ENCODE measurements at regions not wholly inside any gene's neighbourhood (a gene's known extent, or its start where the extent isn't known, plus 50 kb on each side); places are given as distances from the start of the nearest gene placed in this dataset.
"Not testable (repeated sequence)": the region's sequence is repeated elsewhere in the genome, so short reads cannot be mapped to it uniquely, and the experiment has no call there.

DNA sequence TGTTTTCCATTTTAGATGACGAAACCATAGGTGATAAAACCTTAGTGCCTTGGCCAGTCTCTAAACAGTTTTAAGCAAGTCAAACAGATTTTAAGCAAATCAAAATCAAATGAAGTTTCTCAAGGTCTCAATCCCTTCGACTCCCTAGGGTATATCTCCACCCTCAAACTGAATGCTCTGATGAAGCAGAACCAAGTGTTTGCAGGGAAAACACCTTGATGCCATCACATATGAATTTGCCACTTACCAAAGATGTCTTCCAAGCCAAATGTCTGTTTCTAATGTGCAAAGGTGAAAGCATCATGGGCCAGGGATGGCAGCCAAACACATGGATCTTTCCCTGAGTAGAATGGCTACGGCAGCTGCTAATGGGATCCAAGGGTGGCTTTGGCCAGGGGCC lies 116.4 kb upstream of the COP1 start:
- Histone ChIP-seq H3K4me1 (ENCODE audit: low read depth) (no peaks in the 10 kb centered on the region), H3K36me3 (no peaks in the 10 kb centered on the region), H3K27ac (no peak overlapping the region), H3K4me3 (no peak overlapping the region), H3K9me3 (ENCODE audit: low read depth) (no peaks in the 10 kb centered on the region), H3K27me3 (no peaks in the 10 kb centered on the region)
- TF ChIP-seq, protein P1, sequence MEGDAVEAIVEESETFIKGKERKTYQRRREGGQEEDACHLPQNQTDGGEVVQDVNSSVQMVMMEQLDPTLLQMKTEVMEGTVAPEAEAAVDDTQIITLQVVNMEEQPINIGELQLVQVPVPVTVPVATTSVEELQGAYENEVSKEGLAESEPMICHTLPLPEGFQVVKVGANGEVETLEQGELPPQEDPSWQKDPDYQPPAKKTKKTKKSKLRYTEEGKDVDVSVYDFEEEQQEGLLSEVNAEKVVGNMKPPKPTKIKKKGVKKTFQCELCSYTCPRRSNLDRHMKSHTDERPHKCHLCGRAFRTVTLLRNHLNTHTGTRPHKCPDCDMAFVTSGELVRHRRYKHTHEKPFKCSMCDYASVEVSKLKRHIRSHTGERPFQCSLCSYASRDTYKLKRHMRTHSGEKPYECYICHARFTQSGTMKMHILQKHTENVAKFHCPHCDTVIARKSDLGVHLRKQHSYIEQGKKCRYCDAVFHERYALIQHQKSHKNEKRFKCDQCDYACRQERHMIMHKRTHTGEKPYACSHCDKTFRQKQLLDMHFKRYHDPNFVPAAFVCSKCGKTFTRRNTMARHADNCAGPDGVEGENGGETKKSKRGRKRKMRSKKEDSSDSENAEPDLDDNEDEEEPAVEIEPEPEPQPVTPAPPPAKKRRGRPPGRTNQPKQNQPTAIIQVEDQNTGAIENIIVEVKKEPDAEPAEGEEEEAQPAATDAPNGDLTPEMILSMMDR (IDR thresholded peaks at IDR 0.05; ENCODE audit: low read depth, low read length), result no peak
- no peak for DNase-seq (ENCODE audit: low read depth in 1 of 2, low spot score in 1 of 2)

DNA sequence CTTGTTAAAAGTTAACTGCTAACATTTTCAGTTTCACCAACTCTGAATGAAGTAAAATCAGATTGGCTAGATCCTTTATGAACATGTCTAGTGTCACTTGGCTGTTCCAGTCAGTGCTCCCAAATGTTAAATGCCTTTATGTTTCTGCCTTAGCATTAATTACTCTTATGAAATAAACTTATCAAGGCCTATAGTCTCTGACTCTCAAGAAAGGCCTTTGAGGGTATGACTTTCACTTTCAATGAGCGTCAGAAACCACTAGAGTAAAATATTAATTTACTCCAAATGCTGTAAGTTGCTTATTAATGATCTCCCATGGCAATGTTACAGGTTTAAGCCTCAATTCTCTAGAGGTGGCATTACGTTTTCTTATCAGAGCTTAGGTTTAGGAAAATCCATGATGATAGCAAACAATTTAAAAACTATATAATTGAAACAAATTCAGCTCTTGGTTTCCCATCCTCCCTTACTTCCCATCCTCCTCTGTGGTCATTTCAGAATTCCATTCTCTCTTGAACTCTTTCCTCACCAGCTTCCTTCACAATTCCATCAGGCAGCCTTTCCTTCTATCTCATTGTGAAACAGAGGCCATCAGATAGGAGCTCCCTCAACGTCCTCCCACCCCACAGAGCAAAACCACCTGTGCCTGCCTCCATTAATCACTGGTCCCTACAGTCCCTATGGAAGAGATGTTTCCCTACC lies 108.6 kb upstream of the COP1 start:
- no peaks in the 10 kb centered on the region for H3K27me3 ChIP-seq
- TF ChIP-seq, protein P1 (IDR thresholded peaks at IDR 0.05; ENCODE audit: low read depth, low read length), result no peak
- no peak for DNase-seq (ENCODE audit: low read depth in 1 of 2, low spot score in 1 of 2)
- H3K4me1 ChIP-seq (ENCODE audit: low read depth), result no peaks in the 10 kb centered on the region
- no peaks in the 10 kb centered on the region for H3K9me3 ChIP-seq (ENCODE audit: low read depth)
- no peak overlapping the region for H3K4me3 ChIP-seq
- no peak overlapping the region for H3K27ac ChIP-seq
- no peaks in the 10 kb centered on the region for H3K36me3 ChIP-seq

DNA sequence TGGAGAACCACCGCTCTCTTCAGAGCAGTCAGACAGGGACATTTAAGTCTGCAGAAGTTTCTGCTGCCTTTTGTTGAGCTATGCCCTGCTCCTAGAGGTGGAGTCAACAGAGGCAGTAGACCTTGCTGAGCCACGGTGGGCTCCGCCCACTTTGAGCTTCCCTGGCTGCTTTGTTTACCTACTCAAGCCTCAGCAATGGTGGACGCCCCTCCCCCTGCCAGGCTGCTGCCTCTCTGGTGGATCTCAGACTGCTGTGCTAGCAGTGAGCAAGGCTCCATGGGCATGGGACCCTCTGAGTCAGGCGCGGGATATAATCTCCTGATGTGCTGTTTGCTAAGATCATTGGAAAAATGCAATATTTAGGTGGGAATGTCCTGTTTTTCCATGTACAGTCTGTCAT lies 89.5 kb upstream of the COP1 start:
- not testable (repeated sequence) for H3K27ac ChIP-seq; H3K4me3 ChIP-seq; H3K36me3 ChIP-seq; H3K9me3 ChIP-seq (ENCODE audit: low read depth); DNase-seq (ENCODE audit: low read depth in 1 of 2, low spot score in 1 of 2); H3K27me3 ChIP-seq; H3K4me1 ChIP-seq (ENCODE audit: low read depth)

DNA sequence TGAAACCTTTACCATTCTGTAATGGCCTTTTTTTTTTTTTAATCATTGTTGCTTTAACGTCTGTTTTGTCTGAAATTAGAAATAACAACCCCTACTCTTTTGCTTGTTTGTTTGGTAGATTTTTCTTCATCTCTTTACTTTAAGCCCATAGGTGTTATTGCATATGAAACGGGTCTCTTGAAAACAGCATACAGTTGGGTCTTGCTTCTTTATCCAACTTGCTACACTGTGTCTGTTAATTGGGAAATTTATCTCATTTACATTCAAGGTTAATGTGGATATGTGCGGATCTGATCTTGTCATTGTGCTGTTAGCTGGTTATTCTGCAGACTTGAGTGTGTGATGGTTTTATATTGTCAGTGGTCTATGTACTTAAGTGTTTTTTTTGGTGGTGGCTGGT lies 78.9 kb upstream of the COP1 start:
- TF ChIP-seq, protein P1 (IDR thresholded peaks at IDR 0.05; ENCODE audit: low read depth, low read length), result no peak
- Histone ChIP-seq H3K4me1 (ENCODE audit: low read depth) (no peaks in the 10 kb centered on the region), H3K9me3 (ENCODE audit: low read depth) (no peaks in the 10 kb centered on the region), H3K27ac (no peak overlapping the region), H3K4me3 (no peak overlapping the region), H3K36me3 (no peaks in the 10 kb centered on the region), H3K27me3 (no peaks in the 10 kb centered on the region)
- DNase-seq (ENCODE audit: low read depth in 1 of 2, low spot score in 1 of 2), result no peak

DNA sequence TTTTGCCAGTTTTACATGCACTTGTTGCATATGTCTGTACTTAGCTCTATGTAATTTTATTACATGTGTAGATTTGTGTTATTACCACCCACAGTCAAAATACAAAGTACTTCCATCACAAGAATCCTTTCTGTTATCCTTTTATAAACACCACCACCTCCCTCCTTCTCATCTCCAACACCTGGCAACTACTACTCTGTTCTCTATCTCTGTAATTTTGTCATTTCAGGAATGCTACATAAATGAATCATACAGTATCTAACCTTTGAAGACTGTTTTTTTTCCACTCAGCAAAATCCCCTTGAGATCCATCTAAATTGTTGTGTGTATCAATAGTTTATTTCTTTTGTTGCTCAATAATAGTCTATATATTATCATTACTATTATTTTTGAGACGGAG lies 64.5 kb upstream of the COP1 start:
- H3K4me1 ChIP-seq (ENCODE audit: low read depth), result no peaks in the 10 kb centered on the region
- TF ChIP-seq, protein P1 (IDR thresholded peaks at IDR 0.05; ENCODE audit: low read depth, low read length), result no peak
- no peak overlapping the region for H3K4me3 ChIP-seq
- no peaks in the 10 kb centered on the region for H3K36me3 ChIP-seq
- H3K27me3 ChIP-seq, result no peaks in the 10 kb centered on the region
- no peaks in the 10 kb centered on the region for H3K9me3 ChIP-seq (ENCODE audit: low read depth)
- H3K27ac ChIP-seq, result no peak overlapping the region
- no peak for DNase-seq (ENCODE audit: low read depth in 1 of 2, low spot score in 1 of 2)

All from cardiac muscle cell (in vitro differentiated cells and primary cell).